H1 (cell line): ENCODE measurements at regions not wholly inside any gene's neighbourhood (a gene's known extent, or its start where the extent isn't known, plus 50 kb on each side); places are given as distances from the start of the nearest gene placed in this dataset.

Experiments used
- CEBPB ChIP-seq: IDR thresholded peaks from 2 replicates; pipeline ENCODE4 v1.6.1; 2012; ENCODE audit warnings: low read depth, low read length
- EGR1 ChIP-seq: IDR thresholded peaks from 2 replicates; pipeline ENCODE4 v1.6.1; 2011; ENCODE audit warnings: low read depth, low read length, borderline replicate concordance
- RFX5 ChIP-seq: IDR thresholded peaks from 2 replicates; pipeline ENCODE4 v1.6.1; 2011; ENCODE audit warnings: low read depth, low read length, improper control_type of control experiment, borderline replicate concordance
- SIRT6 ChIP-seq: IDR thresholded peaks from one replicate; pipeline ENCODE4 v1.7.1; 2012; ENCODE audit warnings: low read length, inconsistent platforms
- SP1 ChIP-seq: IDR thresholded peaks from 2 replicates; pipeline ENCODE4 v1.6.1; 2011; ENCODE audit warnings: low read depth, low read length
- ZNF274 ChIP-seq: IDR thresholded peaks from 2 replicates; pipeline ENCODE4 v1.7.0; 2012; ENCODE audit warnings: low read length, borderline replicate concordance; ENCODE audit errors: extremely low read depth

DNA sequence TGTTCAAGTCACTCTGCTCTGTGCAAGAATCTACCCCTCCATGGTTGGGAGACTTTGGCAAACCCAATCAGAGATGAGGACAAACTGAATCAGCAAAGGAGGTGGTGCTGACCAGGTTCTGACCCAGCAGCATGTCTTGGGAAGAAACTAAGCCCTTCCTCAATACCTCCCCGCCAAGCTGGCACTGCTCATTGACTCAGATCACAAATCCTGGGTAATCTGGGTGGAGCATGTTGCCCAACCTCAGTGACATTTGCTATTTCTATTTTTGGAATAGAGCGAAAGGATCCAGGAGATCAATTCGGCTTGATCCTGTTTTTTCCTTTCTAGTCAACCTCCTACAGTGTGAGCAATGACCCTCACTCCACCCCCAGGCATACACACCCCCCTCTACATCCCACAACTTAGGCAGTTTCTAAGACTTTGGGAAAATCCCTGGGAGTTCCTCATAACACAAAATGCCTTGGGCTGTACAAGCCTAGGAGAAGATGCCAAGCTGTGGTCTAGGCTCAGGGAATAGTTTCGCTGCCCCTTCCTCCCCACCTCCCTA is 166.8 kb upstream of the KCNJ6 start (continued):
- TF ChIP-seq ZNF274 (no peak), CEBPB (no peak), SIRT6 (no peak), EGR1 (no peak), RFX5 (no peak), SP1 (no peak)
